Thyroid gland (tissue), 4 donors: ENCODE measurements at regions not wholly inside any gene's neighbourhood (a gene's known extent, or its start where the extent isn't known, plus 50 kb on each side); places are given as distances from the start of the nearest gene placed in this dataset.

Experiments used
- DNase-seq, 2 donors: peaks; one replicate each; pipeline ENCODE4 v3.0.0-alpha.2; 2019
- H3K27ac ChIP-seq, 3 donors: fragments of 200-600 bp; sonication (generic); 1 replicate in 2 of 3; 2 replicates in 1 of 3; pipeline ENCODE4 v1.5.1; 2016 to 2019; ENCODE audit warnings: mild to moderate bottlenecking in 1 of 3, moderate library complexity in 1 of 3
- H3K27me3 ChIP-seq: fragments of 200-600 bp; sonication (generic); one replicate; pipeline ENCODE4 v1.5.1; 2019
- H3K36me3 ChIP-seq, 2 donors: fragments of 200-600 bp; sonication (generic); one replicate each; pipeline ENCODE4 v1.5.1; 2016 to 2019
- H3K4me1 ChIP-seq, 2 donors: fragments of 200-600 bp; sonication (generic); one replicate each; pipeline ENCODE4 v1.5.1; 2017 to 2019
- H3K4me3 ChIP-seq, 3 donors: fragments of 200-600 bp; sonication (generic); replicated peaks in 1 of 3; 1 replicate in 2 of 3; 2 replicates in 1 of 3; pipeline ENCODE4 v1.5.1; 2016; ENCODE audit warnings: mild to moderate bottlenecking in 1 of 3
- H3K9me3 ChIP-seq: fragments of 200-600 bp; sonication (generic); one replicate; pipeline ENCODE4 v1.5.1; 2017
- CTCF ChIP-seq, 6 experiments: fragments of 200-600 bp in 3 of 6; fragments of 450-650 bp in 3 of 6; sonication (generic) in 3 of 6; IDR thresholded peaks; one replicate each; pipeline ENCODE4 v1.5.1; 2016 to 2019; ENCODE audit warnings: antibody characterized with exemption in 6 of 6, mild to moderate bottlenecking in 2 of 6, inconsistent platforms in 1 of 6, moderate library complexity in 1 of 6
- POLR2A ChIP-seq, 2 donors: fragments of 450-650 bp; IDR thresholded peaks; one replicate each; pipeline ENCODE4 v1.6.1; 2017; ENCODE audit warnings: antibody characterized with exemption in 2 of 2, mild to moderate bottlenecking in 2 of 2, moderate library complexity in 1 of 2
- WGBS, 2 donors: methylation state at CpG; one replicate each; pipeline ENCODE4 v1.1.5; 2017; 5-methylcytosine and 5-hydroxymethylcytosine counted together
- intact Hi-C: fragments of 100-400 bp; cut with DNase I; formaldehyde crosslinking; loops from one replicate; pipeline ENCODE4 v1.15.1; 2023

- Histone ChIP-seq H3K9me3 (no peaks in the 10 kb centered on the region), H3K4me1 (no peaks in the 10 kb centered on the region), H3K36me3 (no peaks in the 10 kb centered on the region), H3K27ac (no peak overlapping the region), H3K4me3 (no peak overlapping the region), H3K27me3 (no peaks in the 10 kb centered on the region)
- WGBS, 2 donors: 84 to 86% methylated on average over 1 of the region's 1 CpG
- DNase-seq: no peak
- intact Hi-C loops: no loop called here
- no peak for TF ChIP-seq CTCF (IDR thresholded peaks at IDR 0.05)
- no peak for TF ChIP-seq POLR2A (IDR thresholded peaks at IDR 0.05)
These were observed 868.2 kb downstream of the C12orf50 start for GRCh38 chr12:87160848-87161601.

GRCh38 chr12:87157791-87158190 is 871.4 kb downstream of the C12orf50 start:
- Histone ChIP-seq H3K27me3 (no peaks in the 10 kb centered on the region), H3K4me1 (no peaks in the 10 kb centered on the region), H3K9me3 (no peaks in the 10 kb centered on the region), H3K27ac (no peak overlapping the region), H3K4me3 (no peak overlapping the region), H3K36me3 (no peaks in the 10 kb centered on the region)
- WGBS, 2 donors: 87 to 89% methylated on average over 6 of the region's 6 CpGs
- intact Hi-C loops: no loop called here
- no peak for DNase-seq
- TF ChIP-seq POLR2A (IDR thresholded peaks at IDR 0.05) (no peak), CTCF (IDR thresholded peaks at IDR 0.05) (no peak)

GRCh38 chr12:87155621-87156020 is 873.6 kb downstream of the C12orf50 start:
- no peaks in the 10 kb centered on the region for H3K9me3 ChIP-seq
- intact Hi-C loops: no loop called here
- TF ChIP-seq CTCF (IDR thresholded peaks at IDR 0.05) (no peak), POLR2A (IDR thresholded peaks at IDR 0.05) (no peak)
- no peaks in the 10 kb centered on the region for H3K36me3 ChIP-seq
- no peaks in the 10 kb centered on the region for H3K27me3 ChIP-seq
- no peak overlapping the region for H3K27ac ChIP-seq
- no peak for DNase-seq
- H3K4me3 ChIP-seq: no peak overlapping the region
- 87 to 90% methylated on average over 2 of the region's 2 CpGs for WGBS, 2 donors
- H3K4me1 ChIP-seq: no peaks in the 10 kb centered on the region

- Histone ChIP-seq H3K4me1 (no peaks in the 10 kb centered on the region), H3K4me3 (no peak overlapping the region), H3K9me3 (no peaks in the 10 kb centered on the region), H3K36me3 (no peaks in the 10 kb centered on the region), H3K27me3 (no peaks in the 10 kb centered on the region), H3K27ac (no peak overlapping the region)
- no peak for DNase-seq
- intact Hi-C loops: no loop called here
- TF ChIP-seq CTCF (IDR thresholded peaks at IDR 0.05): no peak
- no peak for TF ChIP-seq POLR2A (IDR thresholded peaks at IDR 0.05)
- 80 to 81% methylated on average over 1 of the region's 1 CpG for WGBS, 2 donors
These were observed 876.2 kb downstream of the C12orf50 start for GRCh38 chr12:87152841-87153528.

GRCh38 chr12:87152075-87152474 is 877.1 kb downstream of the C12orf50 start:
- Histone ChIP-seq H3K4me1 (no peaks in the 10 kb centered on the region), H3K36me3 (no peaks in the 10 kb centered on the region), H3K9me3 (no peaks in the 10 kb centered on the region), H3K4me3 (no peak overlapping the region), H3K27me3 (no peaks in the 10 kb centered on the region), H3K27ac (no peak overlapping the region)
- WGBS, 2 donors: 75 to 82% methylated on average over 2 of the region's 2 CpGs
- no peak for DNase-seq
- TF ChIP-seq POLR2A (IDR thresholded peaks at IDR 0.05): no peak
- TF ChIP-seq CTCF (IDR thresholded peaks at IDR 0.05): no peak
- intact Hi-C loops: no loop called here
